ENCODE measurements at regions not wholly inside any gene's neighbourhood (a gene's known extent, or its start where the extent isn't known, plus 50 kb on each side); places are given as distances from the start of the nearest gene placed in this dataset.

DNA sequence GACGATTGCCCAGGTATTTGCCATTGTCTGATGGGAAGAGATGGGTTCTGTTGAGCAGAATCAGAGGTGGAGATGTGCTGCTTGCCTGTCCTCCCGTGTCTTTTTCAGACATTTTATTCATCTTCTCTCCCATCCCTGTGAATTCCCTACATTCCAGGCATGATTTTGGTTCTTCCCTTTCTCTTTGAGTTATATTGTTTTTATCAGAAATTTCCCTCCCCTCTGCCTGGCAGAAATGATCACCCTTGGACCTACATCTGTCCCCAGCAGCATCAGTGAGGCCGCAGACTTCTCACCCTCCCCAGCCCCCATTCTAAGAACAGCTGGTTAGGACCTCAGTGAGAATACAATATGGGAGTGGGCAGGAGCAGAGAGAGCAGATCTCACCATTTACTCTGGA is 640.2 kb downstream of the CCDC171 start:
- H3K4me3 ChIP-seq: no peak overlapping the region
- no peak overlapping the region for H3K9ac ChIP-seq (ENCODE audit: low read depth in 2 of 2, low read length in 2 of 2)
- H3K27me3 ChIP-seq: no peaks in the 10 kb centered on the region
- H3K9me3 ChIP-seq: no peaks in the 10 kb centered on the region
- no peak overlapping the region for H3K27ac ChIP-seq
- no peak for DNase-seq
- intact Hi-C loops (cut with DNase I): loop anchor here (10.0 kb wide), 1 partner anchor 412 kb away; no protein-coding TSS in a partner anchor
- no peaks in the 10 kb centered on the region for H3K36me3 ChIP-seq
- no peak for TF ChIP-seq CTCF (IDR thresholded peaks at IDR 0.05)
- no peaks in the 10 kb centered on the region for H3K4me1 ChIP-seq

GRCh38 chr9:16196206-16196605 is 643.4 kb downstream of the CCDC171 start:
- no peak for DNase-seq
- Histone ChIP-seq H3K9me3 (no peaks in the 10 kb centered on the region), H3K9ac (ENCODE audit: low read depth in 2 of 2, low read length in 2 of 2) (no peak overlapping the region), H3K4me1 (no peaks in the 10 kb centered on the region), H3K36me3 (no peaks in the 10 kb centered on the region), H3K27ac (no peak overlapping the region), H3K4me3 (no peak overlapping the region), H3K27me3 (no peaks in the 10 kb centered on the region)
- intact Hi-C loops (cut with DNase I): loop anchor here (10.0 kb wide), 1 partner anchor 409 kb away; no protein-coding TSS in a partner anchor
- no peak for TF ChIP-seq CTCF (IDR thresholded peaks at IDR 0.05)

- Histone ChIP-seq H3K9me3 (no peaks in the 10 kb centered on the region), H3K9ac (ENCODE audit: low read depth in 2 of 2, low read length in 2 of 2) (no peak overlapping the region), H3K4me1 (no peaks in the 10 kb centered on the region), H3K4me3 (no peak overlapping the region), H3K27ac (no peak overlapping the region), H3K27me3 (no peaks in the 10 kb centered on the region), H3K36me3 (no peaks in the 10 kb centered on the region)
- no peak for TF ChIP-seq CTCF (IDR thresholded peaks at IDR 0.05)
- no peak for DNase-seq
- intact Hi-C loops (cut with DNase I): loop anchor here (10.0 kb wide), 1 partner anchor 407 kb away; no protein-coding TSS in a partner anchor
These were observed 644.9 kb downstream of the CCDC171 start for GRCh38 chr9:16197578-16198370.

GRCh38 chr9:16198996-16199395 is 646.2 kb downstream of the CCDC171 start:
- TF ChIP-seq CTCF (IDR thresholded peaks at IDR 0.05): no peak
- Histone ChIP-seq H3K4me1 (no peaks in the 10 kb centered on the region), H3K9ac (ENCODE audit: low read depth in 2 of 2, low read length in 2 of 2) (no peak overlapping the region), H3K27ac (no peak overlapping the region), H3K9me3 (no peaks in the 10 kb centered on the region), H3K27me3 (no peaks in the 10 kb centered on the region), H3K36me3 (no peaks in the 10 kb centered on the region), H3K4me3 (no peak overlapping the region)
- DNase-seq: no peak
- intact Hi-C loops (cut with DNase I): loop anchor here (10.0 kb wide), 1 partner anchor 406 kb away; no protein-coding TSS in a partner anchor

DNA sequence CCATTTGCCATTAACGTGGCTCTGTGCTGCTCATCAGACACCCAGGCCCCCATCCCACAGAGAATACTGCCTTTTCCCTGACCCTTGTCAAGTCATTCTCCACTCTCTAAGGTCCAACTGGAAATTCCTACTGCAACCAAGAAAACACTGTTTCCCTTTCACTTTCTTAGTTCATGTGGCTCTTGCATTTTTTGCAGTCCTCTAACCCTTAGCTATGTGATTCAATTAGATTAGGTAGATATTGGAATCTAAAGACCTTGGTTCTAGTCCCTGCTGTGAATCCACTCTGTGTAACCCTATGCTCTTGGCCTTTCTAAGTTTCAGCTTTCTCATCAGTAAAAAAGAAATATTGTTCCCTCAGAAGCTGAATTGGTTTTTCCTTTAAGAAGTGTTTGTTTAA is 649.4 kb downstream of the CCDC171 start:
- DNase-seq: no peak
- Histone ChIP-seq H3K4me3 (no peak overlapping the region), H3K9ac (ENCODE audit: low read depth in 2 of 2, low read length in 2 of 2) (no peak overlapping the region), H3K9me3 (no peaks in the 10 kb centered on the region), H3K27me3 (no peaks in the 10 kb centered on the region), H3K36me3 (no peaks in the 10 kb centered on the region), H3K27ac (no peak overlapping the region), H3K4me1 (no peaks in the 10 kb centered on the region)
- TF ChIP-seq CTCF (IDR thresholded peaks at IDR 0.05): no peak
- intact Hi-C loops (cut with DNase I): loop anchor here (10.0 kb wide), 1 partner anchor 57 kb away; no protein-coding TSS in a partner anchor
